Endothelial cell of umbilical vein (primary cell): ENCODE measurements at regions not wholly inside any gene's neighbourhood (a gene's known extent, or its start where the extent isn't known, plus 50 kb on each side); places are given as distances from the start of the nearest gene placed in this dataset.

Experiments
- BruUV-seq: library from RNA; stranded (reverse); fragments of 400-500 nt; replicated peaks from 2 replicates; lab custom pipeline; 2021; lab: Mats Ljungman, UMichigan
- CTCF ChIA-PET: fragments of 300-600, 350-600 bp; sonication (Branson Sonifier 250); formaldehyde crosslinking; loops from one replicate; lab custom pipeline; 2021; ENCODE audit warnings: antibody characterized with exemption, inconsistent platforms; lab: Charles Lee
- POLR2A ChIA-PET: fragments of 300-600, 350-600 bp; sonication (Branson Sonifier 250); formaldehyde crosslinking; loops from one replicate; lab custom pipeline; 2021; ENCODE audit warnings: antibody characterized with exemption, inconsistent platforms; lab: Charles Lee
- DNase-seq: peaks from one replicate; pipeline ENCODE4 v3.0.0-alpha.2; 2011; ENCODE audit warnings: low read depth, low spot score
- FAIRE-seq: peaks from 2 replicates; lab custom pipeline; 2011; peaks lifted over from hg19 to GRCh38; lab: Jason Lieb, UNC
- H2AFZ ChIP-seq: 2 replicates; pipeline ENCODE4 v1.6.0; 2012; ENCODE audit warnings: low read depth, low read length, control low read depth, inconsistent platforms
- H3K27ac ChIP-seq: 2 replicates; pipeline ENCODE4 v1.5.1; 2011; ENCODE audit warnings: low read depth, mild to moderate bottlenecking, control low read depth, low read length, moderate library complexity; ENCODE audit not compliant: insufficient read depth
- H3K27me3 ChIP-seq, 2 experiments: 2 replicates each; pipeline versions ENCODE4 v1.6.0 to v1.6.1; 2011; ENCODE audit warnings: low read length in 2 of 2, mixed read lengths in 1 of 2; ENCODE audit not compliant: control insufficient read depth in 2 of 2, insufficient read depth in 2 of 2
- H3K36me3 ChIP-seq, 2 experiments: 2 replicates in 1 of 2; 3 replicates in 1 of 2; pipeline ENCODE4 v1.5.1; 2011; ENCODE audit warnings: low read length in 2 of 2, mild to moderate bottlenecking in 1 of 2, moderate library complexity in 1 of 2; ENCODE audit not compliant: control insufficient read depth in 2 of 2, insufficient read depth in 2 of 2; ENCODE audit errors: extremely low read depth in 1 of 2
- H3K4me1 ChIP-seq: 3 replicates; pipeline ENCODE4 v1.5.1; 2011; ENCODE audit warnings: mild to moderate bottlenecking, low read length; ENCODE audit not compliant: control insufficient read depth, insufficient read depth; ENCODE audit errors: extremely low read depth
- H3K4me2 ChIP-seq: 2 replicates; pipeline ENCODE4 v1.6.1; 2011; ENCODE audit warnings: low read length, control low read depth, mixed read lengths; ENCODE audit not compliant: insufficient read depth
- H3K4me3 ChIP-seq, 3 experiments: fragments of 200-600 bp in 1 of 3; sonication (generic), shearing (Covaris generic) in 1 of 3; replicated peaks in 1 of 3; 2 replicates each; pipeline ENCODE4 v1.5.1; 2011 to 2016; ENCODE audit warnings: control low read depth in 3 of 3, low read length in 3 of 3, mild to moderate bottlenecking in 2 of 3, inconsistent platforms in 1 of 3, low read depth in 1 of 3, moderate library complexity in 1 of 3; ENCODE audit not compliant: insufficient read depth in 1 of 3
- H3K79me2 ChIP-seq: 2 replicates; pipeline ENCODE4 v1.6.0; 2012; ENCODE audit warnings: low read length, inconsistent platforms; ENCODE audit not compliant: control insufficient read depth, insufficient read depth
- H3K9ac ChIP-seq: replicated peaks from 2 replicates; pipeline ENCODE3; 2011; ENCODE audit warnings: low read length, control low read depth; ENCODE audit not compliant: insufficient read depth; ENCODE audit errors: extremely low read depth
- H3K9me1 ChIP-seq: replicated peaks from 3 replicates; pipeline ENCODE4 v1.6.0; 2011; ENCODE audit warnings: mild to moderate bottlenecking, low read length; ENCODE audit not compliant: control insufficient read depth, insufficient read depth; ENCODE audit errors: extremely low read depth
- H3K9me3 ChIP-seq: replicated peaks from 2 replicates; pipeline ENCODE4 v1.5.1; 2012; ENCODE audit warnings: low read length, inconsistent platforms; ENCODE audit not compliant: control insufficient read depth, insufficient read depth
- H4K20me1 ChIP-seq: replicated peaks from 2 replicates; pipeline ENCODE3; 2011; ENCODE audit warnings: mild to moderate bottlenecking, low read length; ENCODE audit not compliant: control insufficient read depth, insufficient read depth; ENCODE audit errors: extremely low read depth
- CTCF ChIP-seq, 2 donors: IDR thresholded peaks; 1 replicate in 1 of 2; 2 replicates in 1 of 2; pipeline ENCODE4 v1.5.1; 2011; ENCODE audit warnings: low read length in 2 of 2, mild to moderate bottlenecking in 2 of 2, moderate library complexity in 2 of 2, control low read depth in 1 of 2, inconsistent platforms in 1 of 2, low read depth in 1 of 2; ENCODE audit not compliant: insufficient read depth in 1 of 2; ENCODE audit errors: extremely low read depth in 1 of 2
- EZH2 ChIP-seq: IDR thresholded peaks from 2 replicates; pipeline ENCODE4 v1.6.1; 2012; ENCODE audit warnings: borderline replicate concordance, low read depth, mild to moderate bottlenecking, moderate library complexity, low read length, inconsistent platforms; ENCODE audit not compliant: severe bottlenecking
- FOS ChIP-seq: IDR thresholded peaks from 2 replicates; pipeline ENCODE4 v1.6.1; 2011; ENCODE audit warnings: mild to moderate bottlenecking, low read length, moderate library complexity, borderline replicate concordance; ENCODE audit not compliant: insufficient read depth
- GATA2 ChIP-seq: IDR thresholded peaks from 2 replicates; pipeline ENCODE4 v1.7.0; 2011; ENCODE audit warnings: low read depth, mild to moderate bottlenecking, moderate library complexity, mixed read lengths, low read length; ENCODE audit not compliant: insufficient read length, insufficient read depth
- JUN ChIP-seq: IDR thresholded peaks from 2 replicates; pipeline ENCODE4 v1.6.1; 2011; ENCODE audit warnings: borderline replicate concordance, low read depth; ENCODE audit not compliant: insufficient read length, insufficient read depth
- MAX ChIP-seq: IDR thresholded peaks from 2 replicates; pipeline ENCODE4 v1.6.1; 2011; ENCODE audit not compliant: insufficient read depth, insufficient read length
- MYC ChIP-seq: IDR thresholded peaks from one replicate; pipeline ENCODE4 v1.6.1; 2011; ENCODE audit warnings: mild to moderate bottlenecking, low read depth, low read length
- POLR2A ChIP-seq: IDR thresholded peaks from 2 replicates; pipeline ENCODE4 v1.6.1; 2012; ENCODE audit warnings: low read depth, mild to moderate bottlenecking, control low read depth, low read length
- POLR2AphosphoS5 ChIP-seq: IDR thresholded peaks from 2 replicates; pipeline ENCODE4 v1.6.1; 2012; ENCODE audit warnings: low read depth, mild to moderate bottlenecking, control low read depth, low read length, moderate library complexity; ENCODE audit not compliant: insufficient read depth
- dilution Hi-C: fragments of 300-500 bp; cut with MboI; formaldehyde crosslinking; loops from one replicate; pipeline ENCODE4 v1.15.0; 2019; ENCODE audit warnings: low sequenced_read_pairs; ENCODE audit not compliant: extremely low pct_ligation_motif_present
- intact Hi-C: fragments of 100-400 bp; cut with micrococcal nuclease; formaldehyde crosslinking; loops from one replicate; pipeline ENCODE4 v1.10.0; 2022

- BruUV-seq, result no TSS peak
- H3K79me2 ChIP-seq, result no peaks in the 10 kb centered on the region
- H3K9me1 ChIP-seq, result no peaks in the 10 kb centered on the region
- no peak for TF ChIP-seq EZH2
- no peak for TF ChIP-seq MYC
- no peak for TF ChIP-seq GATA2
- FAIRE-seq, result no peak
- no peak for DNase-seq
- no peak overlapping the region for H3K27ac ChIP-seq
- H3K4me2 ChIP-seq, result no peak overlapping the region
- H4K20me1 ChIP-seq, result no peaks in the 10 kb centered on the region
- no peak overlapping the region for H2AFZ ChIP-seq
- no peak overlapping the region for H3K9ac ChIP-seq
- H3K36me3 ChIP-seq, result no peaks in the 10 kb centered on the region
- intact Hi-C loops (no loop called here), dilution Hi-C loops (no loop called here)
- ChIA-PET POLR2A (no interaction called here), CTCF (no interaction called here)
- H3K4me1 ChIP-seq, result no peaks in the 10 kb centered on the region
- peaks cover 2% of the 10 kb centered on the region for H3K9me3 ChIP-seq
- no peak overlapping the region for H3K4me3 ChIP-seq
- no peaks in the 10 kb centered on the region for H3K27me3 ChIP-seq
Measured at GRCh38 chr2:21590026-21590690, 466.4 kb downstream of the TDRD15 start.

GRCh38 chr2:21591926-21592325 lies 468.2 kb downstream of the TDRD15 start:
- ChIA-PET CTCF (no interaction called here), POLR2A (no interaction called here)
- BruUV-seq, result no TSS peak
- H3K4me3 ChIP-seq, result no peak overlapping the region
- no peak for DNase-seq
- no peak overlapping the region for H3K4me2 ChIP-seq
- H3K27me3 ChIP-seq, result no peaks in the 10 kb centered on the region
- no peak overlapping the region for H2AFZ ChIP-seq
- H3K9me1 ChIP-seq, result no peaks in the 10 kb centered on the region
- H3K4me1 ChIP-seq, result no peaks in the 10 kb centered on the region
- FAIRE-seq, result no peak
- no peaks in the 10 kb centered on the region for H3K36me3 ChIP-seq
- peaks cover 2% of the 10 kb centered on the region for H3K9me3 ChIP-seq
- dilution Hi-C loops (no loop called here), intact Hi-C loops (no loop called here)
- H4K20me1 ChIP-seq, result no peaks in the 10 kb centered on the region
- TF ChIP-seq JUN (no peak), MAX (no peak), CTCF (IDR thresholded peaks at IDR 0.05; ENCODE audit: extremely low read depth in 1 of 2, insufficient read depth in 1 of 2, low read depth in 1 of 2, low read length in 2 of 2) (no peak), POLR2A (no peak), EZH2 (no peak), POLR2AphosphoS5 (no peak), GATA2 (no peak), FOS (no peak)
- H3K9ac ChIP-seq, result no peak overlapping the region
- H3K27ac ChIP-seq, result no peak overlapping the region
- H3K79me2 ChIP-seq, result no peaks in the 10 kb centered on the region
